ENCODE measurements at regions not wholly inside any gene's neighbourhood (a gene's known extent, or its start where the extent isn't known, plus 50 kb on each side); places are given as distances from the start of the nearest gene placed in this dataset.

DNA sequence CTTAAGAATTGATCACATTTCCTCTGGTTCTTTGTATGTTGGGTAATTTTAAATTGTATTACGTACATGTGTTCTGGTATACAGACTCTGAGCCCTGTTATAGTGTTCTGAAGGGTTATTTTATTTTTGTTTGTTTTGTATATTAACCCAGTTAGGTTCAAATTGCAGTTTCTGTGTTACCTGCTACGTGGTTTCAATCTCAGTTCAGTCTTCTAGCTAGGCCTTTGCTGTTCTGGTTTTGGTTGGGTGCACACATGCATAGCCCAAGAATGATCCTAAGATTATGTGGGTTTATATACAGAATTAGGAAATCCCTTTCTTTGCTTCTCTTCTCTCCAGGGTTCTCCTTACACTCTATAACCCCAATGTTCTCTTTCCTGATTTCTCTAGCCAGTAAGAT, 161.0 kb downstream of the PPP1R2C start:
- no peak for DNase-seq

DNA sequence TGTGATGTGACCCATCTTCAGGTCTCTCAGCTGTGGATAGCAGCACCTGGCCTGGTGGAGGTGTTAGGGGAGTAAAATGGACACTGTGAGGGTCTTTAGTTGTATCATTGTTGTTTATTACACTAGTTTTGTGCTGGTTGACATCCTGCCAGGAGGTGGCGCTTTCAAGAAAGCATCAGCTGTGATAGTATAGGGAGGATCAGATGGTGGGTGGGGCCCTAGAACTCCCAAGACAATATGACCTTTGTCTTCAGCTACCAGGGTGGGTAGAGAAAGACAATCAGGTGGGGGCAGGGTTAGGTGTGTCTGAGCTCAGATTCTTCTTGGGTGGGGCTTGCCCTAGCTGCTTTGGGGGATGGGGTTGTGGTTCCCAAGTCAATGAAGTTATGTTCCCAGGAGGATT, 162.8 kb downstream of the PPP1R2C start:
- no peak for DNase-seq

DNA sequence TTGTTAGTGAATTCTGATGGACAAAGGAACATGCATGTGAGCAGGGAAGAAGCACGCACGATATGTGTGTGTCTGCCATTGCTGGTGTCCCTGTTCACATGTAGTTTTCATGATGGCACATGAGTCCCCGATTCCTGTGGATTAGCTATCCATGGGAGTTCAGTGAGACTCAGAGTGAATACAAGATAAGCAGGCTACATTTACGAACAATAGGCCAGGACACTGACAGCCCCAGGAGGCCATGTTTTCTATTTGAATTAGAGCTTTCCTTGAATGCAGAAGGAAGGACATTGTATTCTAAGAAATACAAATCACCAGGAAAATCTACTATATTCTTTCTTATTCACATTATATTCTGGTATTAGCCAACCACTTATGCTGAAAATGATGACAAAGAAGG, 171.4 kb downstream of the PPP1R2C start:
- DNase-seq, result no peak

DNA sequence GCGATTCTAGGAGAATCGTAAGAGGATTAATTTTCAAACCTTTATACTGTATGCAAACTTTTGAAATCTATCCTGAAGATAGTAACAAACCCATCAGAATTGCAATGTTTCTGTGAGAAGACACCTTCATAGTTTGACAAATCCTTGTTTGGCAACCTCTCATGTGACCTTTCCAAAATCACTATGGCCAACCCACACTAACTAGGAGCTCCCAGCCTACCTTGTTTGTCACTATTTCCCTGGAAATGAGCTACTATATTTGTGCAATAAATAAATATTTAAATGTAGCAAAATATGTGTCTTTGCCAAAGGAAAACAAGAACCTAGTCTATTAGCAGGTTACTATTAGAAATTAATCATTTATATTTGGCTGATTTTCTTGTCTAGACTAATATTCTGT, 173.7 kb downstream of the PPP1R2C start:
- DNase-seq, result no peak

DNA sequence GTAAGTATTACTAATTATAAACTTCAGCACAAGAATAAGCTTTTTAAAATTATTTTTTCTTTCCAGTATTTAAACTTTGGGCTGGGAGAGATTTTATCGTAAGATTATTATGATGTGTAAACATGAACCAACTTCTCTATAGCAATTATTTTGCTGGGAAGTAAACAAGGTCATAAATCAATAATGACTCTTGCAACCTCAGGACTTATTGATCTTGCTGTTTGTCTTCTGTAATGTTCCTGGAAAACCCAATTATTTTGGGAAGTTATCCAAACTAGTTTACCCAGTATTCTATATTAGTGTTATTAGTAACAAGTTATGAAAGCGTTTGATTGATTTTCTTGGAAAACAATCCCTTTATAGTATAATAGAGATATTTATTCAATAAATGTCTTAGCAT, 174.9 kb downstream of the PPP1R2C start:
- no peak for DNase-seq

DNA sequence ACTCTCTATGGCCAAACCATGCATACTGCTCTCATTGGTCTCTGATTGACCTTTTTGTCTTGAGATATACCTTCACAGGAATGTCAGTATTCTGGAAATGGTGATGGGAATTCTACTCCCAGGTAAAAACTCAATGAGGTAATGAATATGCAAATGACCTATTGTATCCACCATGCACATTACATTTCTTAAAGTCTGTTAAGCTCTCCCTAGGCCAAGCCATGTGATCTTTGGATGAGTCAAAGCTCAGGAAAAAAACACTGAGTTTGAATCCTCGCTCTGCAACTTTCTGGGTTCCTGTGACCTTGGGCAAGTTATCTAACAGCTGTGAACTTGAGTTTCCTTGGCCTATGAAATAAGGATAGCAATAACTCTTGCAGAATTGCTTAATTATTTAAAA, 175.4 kb downstream of the PPP1R2C start:
- no peak for DNase-seq

DNA sequence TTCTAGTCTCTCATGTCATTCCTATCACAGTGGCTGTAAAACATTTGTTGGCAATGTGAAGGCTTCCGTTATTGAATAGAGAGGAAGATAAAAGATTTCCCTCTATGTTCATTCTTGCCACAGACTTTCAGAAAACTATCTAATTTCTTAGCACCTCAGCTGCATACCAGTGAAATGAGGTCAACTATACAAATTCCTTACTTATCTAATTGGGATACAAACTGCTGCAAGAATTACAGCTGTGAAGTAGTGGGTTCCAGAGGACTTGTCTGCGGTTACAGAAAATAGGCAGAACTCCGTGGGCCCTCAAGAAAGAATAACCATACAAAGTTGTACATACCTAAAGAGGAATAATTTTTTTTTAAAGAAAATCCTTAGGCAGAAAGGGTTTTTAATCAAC, 175.8 kb downstream of the PPP1R2C start:
- DNase-seq, result no peak

DNA sequence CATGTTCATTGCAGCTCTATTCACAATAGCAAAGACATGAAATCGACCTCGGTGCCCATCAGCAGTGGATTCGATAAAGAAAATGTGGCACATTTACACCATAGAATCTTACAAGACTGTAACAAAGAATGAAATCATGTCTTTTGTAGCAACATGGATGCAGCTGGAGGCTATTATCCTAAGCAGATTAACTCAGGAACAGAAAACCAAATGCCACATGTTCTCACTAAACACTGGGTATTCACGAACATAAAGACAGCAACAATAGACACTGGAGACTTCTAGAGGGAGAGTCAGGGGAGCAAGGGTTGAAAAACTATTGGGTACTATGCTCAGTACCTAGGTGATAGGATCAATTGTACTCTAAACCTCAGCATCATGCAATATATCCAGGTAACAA, 180.5 kb downstream of the PPP1R2C start:
- no peak for DNase-seq

DNA sequence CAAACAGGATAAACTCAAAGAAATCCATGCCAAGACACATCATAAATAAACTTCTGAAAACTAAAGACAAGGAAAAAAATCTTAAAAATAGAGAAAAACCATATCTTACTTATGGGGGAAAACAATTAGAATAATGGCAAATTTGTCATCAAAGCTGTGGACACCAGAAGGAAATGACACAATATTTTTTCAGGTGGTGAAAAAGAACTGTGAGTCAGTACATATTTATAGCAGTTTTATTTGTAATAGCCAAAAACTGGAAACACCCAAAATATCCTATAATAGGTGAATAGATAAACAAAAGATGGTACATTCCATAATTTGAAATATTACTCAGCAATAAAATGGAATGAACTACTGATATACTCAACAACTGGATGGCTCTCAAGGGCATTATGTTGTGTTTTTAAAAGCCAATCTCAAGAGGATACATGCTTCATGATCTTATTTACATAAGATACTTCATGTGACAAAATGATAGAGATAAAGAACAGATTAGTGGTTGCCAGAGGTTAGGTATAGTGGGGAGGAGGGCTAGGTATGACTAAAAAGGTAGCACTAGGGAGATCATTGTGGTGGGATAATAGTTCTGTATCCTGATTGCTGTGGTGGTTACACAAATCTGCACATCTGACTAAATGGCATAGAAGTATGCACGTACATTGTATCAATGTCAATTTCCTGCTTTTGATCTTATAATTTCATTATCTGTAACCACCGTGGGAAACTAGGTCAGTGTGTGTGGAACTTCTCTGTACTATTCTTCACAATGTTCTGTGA, 191.9 kb downstream of the PPP1R2C start:
- DNase-seq, result peak; percentile 33

DNA sequence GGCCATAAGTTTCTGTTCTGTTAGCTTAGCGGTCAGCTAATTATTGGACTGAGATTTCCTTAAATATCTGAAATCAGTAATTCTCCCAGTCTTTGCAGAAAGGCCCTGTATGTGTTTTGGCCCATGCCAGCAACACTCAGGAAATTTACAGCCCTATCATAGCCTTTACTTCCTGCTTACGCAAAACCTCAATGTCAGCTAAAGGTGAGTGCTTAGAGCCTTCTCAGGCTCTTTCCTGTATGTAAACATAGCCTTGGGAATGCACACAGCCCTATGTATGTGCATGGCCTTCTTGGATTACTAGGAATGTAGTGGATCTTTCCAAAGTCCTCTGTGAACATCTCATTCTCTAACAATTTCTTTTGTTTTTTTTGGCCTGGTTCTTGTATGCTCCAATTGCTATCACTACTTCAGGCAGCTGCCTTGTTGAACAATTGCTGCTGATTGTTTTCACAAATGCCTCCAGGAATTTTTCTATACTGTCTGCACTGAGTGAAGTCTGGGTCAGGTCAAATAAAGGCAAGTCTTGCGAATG, 200.0 kb downstream of the PPP1R2C start:
- peak; percentile 4 for DNase-seq

DNA sequence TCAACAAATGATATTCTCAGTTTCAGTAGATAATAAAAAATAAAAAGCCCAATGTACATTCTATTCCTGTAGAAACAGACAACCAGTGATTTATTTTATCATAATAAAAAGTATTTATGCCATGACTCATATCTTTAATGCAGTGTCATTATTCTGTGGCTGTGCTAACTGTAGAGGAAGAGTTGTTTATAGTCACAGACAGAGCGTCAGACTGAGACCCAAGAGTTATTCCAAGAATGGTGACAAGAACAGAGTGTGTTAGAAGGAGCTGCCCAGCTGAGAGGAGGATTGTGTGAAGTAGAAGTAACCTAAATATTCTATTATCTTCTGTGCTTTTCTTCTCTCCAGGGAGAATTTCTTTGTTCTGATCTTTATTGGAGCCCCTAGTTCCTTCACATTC, 210.7 kb downstream of the PPP1R2C start:
- no peak for DNase-seq

DNA sequence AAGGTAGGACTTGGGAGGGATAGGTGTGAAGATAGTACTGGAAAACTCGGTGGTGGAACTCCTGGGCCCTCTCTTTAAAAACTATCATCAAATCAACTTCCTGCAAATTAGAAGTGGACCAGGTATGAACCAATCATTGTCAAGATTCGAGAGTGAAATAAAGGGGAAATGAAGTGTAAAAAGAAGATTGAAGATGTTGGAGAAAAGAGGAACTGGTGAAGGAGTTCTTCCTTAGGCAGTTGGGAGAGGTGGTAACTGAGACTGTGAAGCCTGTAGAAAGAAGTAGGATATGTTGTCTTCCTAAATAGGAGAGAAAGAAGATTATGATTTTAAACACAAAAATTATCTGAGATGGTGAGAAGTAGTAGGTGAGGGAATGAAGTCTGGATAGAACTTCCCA, 212.2 kb downstream of the PPP1R2C start:
- no peak for DNase-seq

DNA sequence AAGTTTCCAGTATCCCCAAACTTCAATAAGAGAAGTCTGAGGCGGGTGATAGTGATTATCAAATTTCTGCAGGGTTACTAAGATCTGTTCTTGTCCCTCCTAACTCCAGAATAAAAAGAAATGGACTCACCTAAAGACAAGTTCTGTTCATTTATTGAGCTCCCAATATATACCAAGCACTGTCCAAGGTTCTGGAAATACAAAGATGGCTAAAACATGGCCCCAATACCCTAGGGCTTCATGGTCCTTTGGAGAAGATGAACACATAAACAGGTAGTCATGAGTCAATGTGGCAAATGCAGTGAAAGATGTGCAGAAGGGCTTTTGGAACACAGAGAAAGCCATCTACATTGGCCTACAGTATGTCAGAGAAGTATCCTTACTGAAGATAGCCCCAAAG, 231.2 kb downstream of the PPP1R2C start:
- no peak for DNase-seq

DNA sequence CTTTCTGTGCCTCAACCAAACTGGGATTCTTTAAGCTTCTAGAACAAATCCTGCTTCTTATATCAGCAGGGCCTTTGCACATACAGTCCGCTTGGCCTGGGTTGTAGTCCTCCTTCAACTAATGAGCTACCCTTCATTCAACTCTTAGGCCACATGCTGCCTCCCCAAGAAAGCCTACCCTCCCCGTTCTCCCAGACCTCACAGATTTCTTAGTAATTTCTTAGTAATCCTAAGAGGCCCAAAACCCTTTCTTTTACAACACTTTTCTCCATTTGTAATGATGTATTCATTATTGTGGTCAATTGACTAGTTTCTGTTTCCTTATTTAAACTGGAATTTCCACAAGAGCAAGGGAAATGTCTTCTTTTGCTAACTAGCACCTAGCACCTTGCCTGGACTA, 233.1 kb downstream of the PPP1R2C start:
- no peak for DNase-seq

DNA sequence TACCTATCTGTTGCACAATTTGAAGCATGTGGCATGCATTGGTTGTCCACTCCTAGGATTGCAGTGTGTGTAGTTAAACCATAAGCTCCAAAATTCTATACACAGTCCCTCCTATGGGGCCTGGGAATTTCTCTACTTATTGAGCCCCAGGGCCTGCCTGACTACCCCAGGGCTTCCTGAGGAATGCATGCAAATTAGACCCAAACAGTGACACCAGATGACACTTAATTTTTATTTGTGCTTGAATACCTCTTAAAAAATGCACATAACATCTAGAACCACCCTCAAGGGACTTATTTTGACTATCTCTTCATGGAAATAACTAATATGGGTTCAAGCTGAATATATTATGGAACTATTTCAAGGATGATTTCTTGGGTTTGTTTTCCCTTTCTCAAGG, 236.4 kb downstream of the PPP1R2C start:
- no peak for DNase-seq

DNA sequence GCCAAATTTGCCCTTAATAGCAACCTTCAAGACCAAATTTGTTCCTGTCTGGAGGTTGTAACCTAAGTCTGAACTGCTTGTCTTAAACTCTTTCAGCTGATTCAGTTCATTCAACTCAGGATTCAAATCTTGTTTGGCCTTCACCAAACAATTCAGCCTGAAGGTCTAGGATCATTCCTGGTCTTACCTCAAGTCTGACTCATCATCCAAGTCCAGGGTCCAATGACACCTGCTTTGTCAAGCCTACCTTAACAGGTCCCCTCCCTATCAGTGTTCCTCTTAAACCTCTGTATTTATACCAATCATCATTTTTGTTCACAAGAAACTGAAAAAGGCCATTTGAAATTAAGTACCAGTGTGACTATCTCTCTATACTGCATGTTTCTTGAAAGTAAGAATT, 237.8 kb downstream of the PPP1R2C start:
- no peak for DNase-seq

DNA sequence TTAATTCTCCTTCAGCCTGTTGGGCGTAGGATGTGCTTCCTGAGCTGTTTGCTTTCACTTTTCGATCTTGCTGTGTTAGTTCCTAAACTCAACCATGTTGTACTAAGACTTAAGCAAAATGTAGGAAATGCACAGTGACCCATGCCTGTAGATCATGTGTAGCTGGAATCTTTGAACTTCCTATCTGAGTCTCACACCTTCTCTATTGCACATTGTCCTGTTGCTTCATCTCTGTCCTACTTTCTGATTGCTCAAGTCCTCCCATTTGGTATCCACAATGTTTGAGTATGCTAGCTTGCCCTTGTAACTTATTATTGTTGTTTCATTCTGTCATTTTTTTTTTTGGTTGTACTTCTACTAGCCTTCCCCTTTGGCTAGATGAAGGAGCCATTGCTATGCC, 239.6 kb downstream of the PPP1R2C start:
- no peak for DNase-seq

DNA sequence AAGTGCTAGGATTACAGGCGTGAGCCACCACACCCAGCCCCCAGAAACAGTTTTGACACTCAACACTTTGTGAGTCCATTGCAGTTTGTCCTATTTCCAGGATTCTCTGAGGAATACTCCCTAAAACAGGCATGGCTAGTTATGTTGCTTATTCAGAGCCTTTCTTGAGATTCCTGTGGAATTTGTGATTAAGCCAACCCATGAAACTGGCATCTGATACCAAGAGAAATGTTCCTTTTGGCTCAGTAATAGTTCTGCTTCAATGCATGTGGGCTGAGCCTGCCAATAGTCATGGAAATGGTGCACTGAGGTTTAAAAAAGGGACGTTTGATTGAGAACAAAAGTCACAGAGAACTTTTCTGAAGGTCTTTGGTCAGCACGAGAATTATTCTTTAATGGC, 241.7 kb downstream of the PPP1R2C start:
- no peak for DNase-seq

DNA sequence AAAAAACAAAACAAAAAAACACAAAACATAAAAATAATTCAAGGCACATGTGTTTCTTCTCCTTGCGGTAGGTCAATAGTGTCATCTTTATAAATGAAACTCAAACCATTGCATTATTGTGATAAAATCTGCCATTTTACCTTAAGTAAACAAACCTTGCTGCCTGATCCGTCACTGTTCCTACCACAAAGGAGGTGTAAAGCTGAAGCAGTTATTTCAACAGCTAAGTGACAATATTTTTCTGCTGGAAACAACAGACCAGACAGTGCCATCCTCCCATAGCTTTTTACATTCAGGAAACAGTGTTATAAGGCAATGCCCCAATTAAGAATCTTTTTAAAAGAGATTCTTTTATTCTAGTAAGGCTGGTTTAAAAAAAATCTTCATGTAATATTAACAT, 242.7 kb downstream of the PPP1R2C start:
- DNase-seq, result no peak

DNA sequence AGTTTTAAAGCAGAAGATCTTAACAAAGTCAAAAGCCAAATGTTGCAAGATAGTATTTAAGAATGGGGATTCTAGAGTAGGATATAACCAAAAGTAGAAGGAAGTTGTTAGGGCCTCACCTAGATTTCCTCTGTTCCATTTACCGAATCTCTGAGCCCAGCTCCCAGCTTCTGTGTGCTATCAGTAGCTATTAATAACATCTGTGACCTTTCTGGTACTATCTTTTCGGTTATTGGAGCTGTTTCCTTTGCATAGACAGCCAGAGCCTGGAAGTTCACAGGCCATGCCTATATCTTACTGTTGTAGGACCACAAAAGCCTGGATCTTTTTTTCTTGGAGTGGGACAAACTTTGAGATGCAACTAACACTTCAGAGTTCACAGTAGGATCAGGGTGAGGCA, 244.2 kb downstream of the PPP1R2C start:
- no peak for DNase-seq

DNA sequence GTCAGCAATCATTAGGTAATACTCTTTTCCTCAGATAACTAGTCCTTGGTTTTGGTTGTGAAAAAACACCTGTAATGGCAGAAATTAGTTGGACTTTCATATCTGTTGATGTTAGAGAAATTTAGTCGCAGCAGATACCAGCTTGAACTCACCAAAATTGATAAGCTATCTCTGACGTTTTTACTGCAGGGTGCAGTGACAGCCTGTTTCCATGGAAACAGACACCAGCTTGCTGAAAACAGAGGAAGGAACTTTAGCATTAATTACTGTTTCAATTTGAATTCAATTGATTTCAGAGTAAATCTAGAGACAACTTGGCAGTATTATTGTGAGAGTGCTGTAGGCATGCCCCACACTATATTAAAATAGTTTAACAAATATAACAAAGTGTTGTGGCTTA, 246.5 kb downstream of the PPP1R2C start:
- DNase-seq, result no peak

DNA sequence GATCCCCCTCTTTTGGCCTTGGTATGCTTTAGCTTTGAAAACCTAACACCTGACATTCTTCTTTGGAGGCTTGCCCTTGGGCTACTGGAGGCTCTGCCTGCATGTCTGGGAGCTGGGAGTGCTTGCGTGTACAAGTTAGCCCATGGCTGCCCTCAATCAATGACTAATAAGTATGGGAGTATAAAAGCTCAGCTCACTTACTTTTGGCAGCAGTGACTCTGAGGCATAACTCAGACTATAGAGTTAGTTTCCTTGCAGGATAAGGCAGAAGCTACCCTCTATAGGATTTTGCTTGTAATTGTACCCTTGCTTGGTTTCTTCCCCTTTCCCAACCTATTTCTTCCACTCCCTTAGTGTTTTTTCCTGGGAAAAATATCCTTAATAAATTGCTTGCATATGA, 247.9 kb downstream of the PPP1R2C start:
- no peak for DNase-seq

DNA sequence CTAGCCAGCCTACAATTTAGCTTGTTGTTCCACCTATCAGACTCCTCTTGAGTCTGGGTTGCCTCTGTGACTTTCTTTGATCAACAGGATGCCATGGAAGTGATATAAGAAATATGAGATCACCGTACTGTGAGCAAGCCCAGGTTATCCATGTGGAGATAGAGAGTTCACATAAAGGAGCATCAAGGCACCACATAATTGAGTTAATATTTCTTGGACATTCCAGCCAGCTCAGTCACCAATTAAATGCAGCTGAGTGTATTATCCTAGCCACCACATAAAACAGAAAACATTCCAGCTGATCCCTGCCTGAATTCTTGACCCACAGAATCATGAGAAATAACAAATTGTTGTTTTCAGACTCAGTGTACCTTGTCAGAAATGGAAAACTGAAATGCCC, 253.6 kb downstream of the PPP1R2C start:
- no peak for DNase-seq

DNA sequence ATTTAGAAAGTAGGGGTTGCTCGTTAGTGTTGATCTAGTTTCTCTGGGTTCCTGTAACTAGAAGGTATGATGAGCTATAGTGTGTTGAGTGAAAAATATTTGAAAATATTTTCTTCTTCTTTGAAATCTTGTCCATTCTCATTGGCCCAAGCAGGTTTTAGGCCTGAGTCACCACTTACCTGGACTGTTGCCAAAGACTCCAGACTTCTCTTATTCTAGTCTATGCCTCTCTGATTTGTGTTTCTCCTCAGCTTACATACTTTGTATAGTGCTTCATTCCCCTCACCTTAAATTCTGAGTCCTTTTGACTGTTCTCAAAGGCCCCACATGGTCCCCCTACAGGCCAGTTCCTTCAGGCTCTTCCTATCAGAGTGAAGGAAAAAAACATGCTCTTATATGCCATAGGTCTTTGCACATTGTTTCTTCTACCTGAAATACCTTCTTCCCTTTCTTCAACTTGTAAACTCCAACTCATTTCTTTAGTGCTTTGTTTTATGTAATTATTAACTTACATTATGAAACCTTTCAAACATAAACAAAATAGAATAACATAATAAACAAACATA, 258.2 kb downstream of the PPP1R2C start:
- no peak for DNase-seq

DNA sequence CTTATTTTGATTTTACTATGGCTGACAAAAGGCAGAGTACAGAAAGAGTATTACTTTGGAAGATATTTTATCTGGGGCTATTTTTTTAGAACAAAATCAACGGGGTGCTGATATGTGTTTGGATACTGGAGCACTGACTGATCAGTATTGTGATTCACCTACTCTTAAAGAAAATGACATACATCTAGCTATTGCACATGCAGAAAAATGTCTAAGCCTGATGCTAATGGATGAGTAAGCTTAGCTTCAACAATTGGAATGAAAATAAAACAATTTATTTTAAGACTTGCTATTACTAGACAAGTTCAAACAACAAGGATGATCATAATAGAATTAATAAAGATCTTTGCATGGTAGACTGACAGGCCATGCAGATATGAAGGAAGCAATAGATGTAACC, 262.0 kb downstream of the PPP1R2C start:
- no peak for DNase-seq

All from NCI-H2029 treated with DMSO at 0.1 percent for 48 hours (cell line).